ENCODE measurements at regions not wholly inside any gene's neighbourhood (a gene's known extent, or its start where the extent isn't known, plus 50 kb on each side); places are given as distances from the start of the nearest gene placed in this dataset.

DNA sequence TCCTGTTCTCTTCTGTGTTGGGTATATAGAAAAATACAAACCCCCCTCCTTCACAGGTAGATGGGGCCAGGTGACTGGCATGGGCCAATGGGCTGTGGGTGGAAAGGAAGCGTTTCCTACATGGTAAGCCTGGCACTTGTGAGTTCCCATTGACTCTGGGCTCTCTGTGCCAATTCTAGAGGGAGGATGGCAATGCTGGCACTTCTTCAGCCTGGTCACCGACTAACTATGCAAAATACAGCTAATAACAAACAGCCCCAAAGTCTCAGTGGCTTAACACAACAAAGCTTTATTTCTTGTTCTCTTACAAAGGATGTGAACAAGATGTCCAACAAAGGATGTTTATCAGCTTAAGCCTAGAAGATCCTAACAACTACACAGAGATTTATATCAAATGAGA is 258.1 kb downstream of the SYK start:
- no peaks in the 10 kb centered on the region for H3K36me3 ChIP-seq
- no peak overlapping the region for H3K4me3 ChIP-seq
- peak overlapping the region in 1 of 8 donors; percentile 13 for H3K27ac ChIP-seq
- intact Hi-C loops (cut with DNase I; ENCODE audit: low total_unique reads) = no loop called here
- no peaks in the 10 kb centered on the region for H3K9me3 ChIP-seq
- WGBS, 5 donors = 82 to 90% (median 89%) methylated on average over 2 of the region's 2 CpGs
- no peak for TF ChIP-seq POLR2AphosphoS5 (IDR thresholded peaks at IDR 0.05)
- TF ChIP-seq, protein P1, sequence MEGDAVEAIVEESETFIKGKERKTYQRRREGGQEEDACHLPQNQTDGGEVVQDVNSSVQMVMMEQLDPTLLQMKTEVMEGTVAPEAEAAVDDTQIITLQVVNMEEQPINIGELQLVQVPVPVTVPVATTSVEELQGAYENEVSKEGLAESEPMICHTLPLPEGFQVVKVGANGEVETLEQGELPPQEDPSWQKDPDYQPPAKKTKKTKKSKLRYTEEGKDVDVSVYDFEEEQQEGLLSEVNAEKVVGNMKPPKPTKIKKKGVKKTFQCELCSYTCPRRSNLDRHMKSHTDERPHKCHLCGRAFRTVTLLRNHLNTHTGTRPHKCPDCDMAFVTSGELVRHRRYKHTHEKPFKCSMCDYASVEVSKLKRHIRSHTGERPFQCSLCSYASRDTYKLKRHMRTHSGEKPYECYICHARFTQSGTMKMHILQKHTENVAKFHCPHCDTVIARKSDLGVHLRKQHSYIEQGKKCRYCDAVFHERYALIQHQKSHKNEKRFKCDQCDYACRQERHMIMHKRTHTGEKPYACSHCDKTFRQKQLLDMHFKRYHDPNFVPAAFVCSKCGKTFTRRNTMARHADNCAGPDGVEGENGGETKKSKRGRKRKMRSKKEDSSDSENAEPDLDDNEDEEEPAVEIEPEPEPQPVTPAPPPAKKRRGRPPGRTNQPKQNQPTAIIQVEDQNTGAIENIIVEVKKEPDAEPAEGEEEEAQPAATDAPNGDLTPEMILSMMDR (IDR thresholded peaks at IDR 0.05 in 8 of 11, conservative IDR thresholded peaks at IDR 0.05 in 3 of 11) = no peak
- no peak for TF ChIP-seq POLR2A (IDR thresholded peaks at IDR 0.05)
- peaks cover 0 to 20% (median 4%) of the 10 kb centered on the region in 6 donors for H3K4me1 ChIP-seq
- no peaks in the 10 kb centered on the region for H3K27me3 ChIP-seq (replicated peaks in 1 of 7)
- no peak for DNase-seq

DNA sequence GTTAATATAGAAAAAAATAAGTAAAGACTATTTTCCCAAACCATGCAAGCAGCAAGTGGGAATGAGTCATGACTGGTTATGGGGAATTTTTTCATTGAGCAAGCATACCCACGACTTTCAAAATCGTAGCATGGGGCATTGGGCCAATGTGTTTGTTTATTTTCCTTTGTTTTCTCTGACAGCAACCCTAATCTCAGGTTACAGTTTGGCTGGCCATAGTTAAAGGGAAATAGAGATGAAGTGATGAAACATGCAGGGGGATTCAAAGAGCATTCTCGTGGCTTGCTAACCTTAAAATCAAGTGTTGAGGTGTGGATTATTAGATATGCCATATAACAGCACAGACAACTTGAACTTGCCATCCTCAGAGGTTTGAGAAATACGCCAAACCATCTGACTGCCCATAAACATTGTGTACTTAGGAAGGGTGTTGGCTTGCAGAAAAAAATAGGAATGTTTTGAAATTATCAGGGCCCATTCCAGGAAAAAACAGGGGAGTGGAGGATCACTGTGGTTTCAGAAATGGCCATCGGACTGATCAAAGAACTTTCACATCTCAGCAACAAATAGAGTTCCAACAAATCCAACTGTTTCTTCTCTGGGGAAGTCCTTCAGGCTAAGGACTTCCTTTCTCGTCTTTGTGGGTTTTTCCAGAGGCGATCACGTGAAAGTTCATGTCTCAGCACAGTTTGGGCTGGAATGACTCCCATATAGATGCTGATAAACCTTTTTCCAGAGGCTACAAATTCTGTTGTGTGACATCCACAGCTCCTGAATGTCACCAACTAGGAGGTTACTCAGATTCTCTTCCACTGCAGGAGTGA is 259.1 kb downstream of the SYK start:
- H3K9me3 ChIP-seq = no peaks in the 10 kb centered on the region
- DNase-seq = no peak
- TF ChIP-seq, protein P1 (IDR thresholded peaks at IDR 0.05 in 8 of 11, conservative IDR thresholded peaks at IDR 0.05 in 3 of 11) = no peak
- TF ChIP-seq POLR2AphosphoS5 (IDR thresholded peaks at IDR 0.05) = no peak
- TF ChIP-seq POLR2A (IDR thresholded peaks at IDR 0.05) = no peak
- H3K27me3 ChIP-seq (replicated peaks in 1 of 7) = no peaks in the 10 kb centered on the region
- no peak overlapping the region for H3K4me3 ChIP-seq
- no peaks in the 10 kb centered on the region for H3K36me3 ChIP-seq
- peaks cover 0 to 20% (median 4%) of the 10 kb centered on the region in 6 donors for H3K4me1 ChIP-seq
- intact Hi-C loops (cut with DNase I; ENCODE audit: low total_unique reads) = no loop called here
- H3K27ac ChIP-seq = peak overlapping the region in 6 of 8 donors; percentile 16 to 57 (median 50)
- 16 to 46% (median 31%) methylated on average over 8 of the region's 8 CpGs for WGBS, 5 donors

DNA sequence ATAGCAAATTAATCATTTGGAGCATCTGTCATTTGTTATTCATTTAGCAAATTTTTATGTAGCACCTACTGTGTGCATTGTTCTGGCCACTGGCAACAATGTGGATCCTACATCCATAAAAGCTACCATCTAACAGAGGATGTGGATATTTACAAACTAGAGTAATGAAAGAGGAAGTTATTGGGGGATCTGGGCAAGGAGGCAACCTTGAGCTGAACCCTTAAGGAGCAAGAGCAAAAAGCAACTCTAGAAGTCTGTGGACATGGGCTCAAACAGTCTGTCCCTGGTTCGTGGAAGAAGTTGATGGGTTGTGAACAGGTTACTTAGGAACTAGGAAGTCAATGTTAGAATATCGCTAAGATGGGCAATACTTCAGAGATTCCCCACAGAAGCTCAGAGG is 259.9 kb downstream of the SYK start:
- Histone ChIP-seq H3K4me1 (peaks cover 0 to 20% (median 4%) of the 10 kb centered on the region in 6 donors), H3K36me3 (no peaks in the 10 kb centered on the region), H3K27ac (peak overlapping the region in 3 of 8 donors; percentile 50 to 57 (median 56)), H3K9me3 (no peaks in the 10 kb centered on the region), H3K27me3 (replicated peaks in 1 of 7) (no peaks in the 10 kb centered on the region), H3K4me3 (no peak overlapping the region)
- TF ChIP-seq POLR2AphosphoS5 (IDR thresholded peaks at IDR 0.05) (no peak), POLR2A (IDR thresholded peaks at IDR 0.05) (no peak)
- TF ChIP-seq, protein P1 (IDR thresholded peaks at IDR 0.05 in 8 of 11, conservative IDR thresholded peaks at IDR 0.05 in 3 of 11) = no peak
- intact Hi-C loops (cut with DNase I; ENCODE audit: low total_unique reads) = no loop called here
- no peak for DNase-seq
- WGBS, 5 donors = 73 to 91% (median 79%) methylated on average over 2 of the region's 2 CpGs

DNA sequence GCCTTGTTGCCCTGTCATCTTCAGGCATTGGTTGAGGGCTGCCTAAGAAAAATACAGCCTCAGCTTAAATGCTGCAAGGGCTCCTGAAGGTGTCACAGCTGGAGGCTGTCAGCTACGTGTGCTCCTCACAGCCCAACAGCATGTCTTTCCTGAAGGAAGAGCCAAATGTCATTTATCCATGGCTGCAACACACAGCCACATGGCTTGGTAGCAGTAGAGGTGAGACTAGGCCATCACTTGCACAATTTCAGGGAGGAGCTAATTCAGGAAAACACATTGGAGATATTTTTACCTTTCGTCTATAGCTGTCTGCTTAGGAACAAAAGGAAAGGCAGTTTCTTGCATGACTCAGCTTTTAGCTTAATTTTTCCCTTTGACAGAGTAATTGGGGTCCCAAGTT is 260.7 kb downstream of the SYK start:
- no peak overlapping the region for H3K4me3 ChIP-seq
- no peak for DNase-seq
- no peak overlapping the region for H3K27ac ChIP-seq
- no peaks in the 10 kb centered on the region for H3K9me3 ChIP-seq
- intact Hi-C loops (cut with DNase I; ENCODE audit: low total_unique reads) = no loop called here
- WGBS, 5 donors = 68 to 86% (median 76%) methylated on average over 2 of the region's 2 CpGs
- H3K27me3 ChIP-seq (replicated peaks in 1 of 7) = no peaks in the 10 kb centered on the region
- no peaks in the 10 kb centered on the region for H3K36me3 ChIP-seq
- H3K4me1 ChIP-seq = peaks cover 0 to 18% (median 4%) of the 10 kb centered on the region in 6 donors
- TF ChIP-seq POLR2AphosphoS5 (IDR thresholded peaks at IDR 0.05) = no peak
- TF ChIP-seq, protein P1 (IDR thresholded peaks at IDR 0.05 in 8 of 11, conservative IDR thresholded peaks at IDR 0.05 in 3 of 11) = no peak
- no peak for TF ChIP-seq POLR2A (IDR thresholded peaks at IDR 0.05)
